HG03108 (cell line): ENCODE measurements at regions not wholly inside any gene's neighbourhood (a gene's known extent, or its start where the extent isn't known, plus 50 kb on each side); places are given as distances from the start of the nearest gene placed in this dataset.
"Not testable (repeated sequence)": the region's sequence is repeated elsewhere in the genome, so short reads cannot be mapped to it uniquely, and the experiment has no call there.

Experiments
- ATAC-seq: cut with Tn5 transposase; IDR thresholded peaks from one replicate; pipeline ENCODE4 v1.9.1; 2021; ENCODE audit warnings: moderate library complexity; ENCODE audit not compliant: unreplicated experiment

- no peak for ATAC-seq
Observed at GRCh38 chr21:17071093-17071492, 441.8 kb upstream of the CXADR start.

- no peak for ATAC-seq
Observed at GRCh38 chr21:17081193-17081592, 431.6 kb upstream of the CXADR start.

- no peak for ATAC-seq
Observed at GRCh38 chr21:17082843-17083483, 429.9 kb upstream of the CXADR start.

GRCh38 chr21:17085707-17086106 is 427.1 kb upstream of the CXADR start:
- no peak for ATAC-seq

- no peak for ATAC-seq
Observed at GRCh38 chr21:17088500-17088899, 424.3 kb upstream of the CXADR start.

GRCh38 chr21:17089091-17089491 is 423.8 kb upstream of the CXADR start:
- no peak for ATAC-seq

- ATAC-seq: no peak
Observed at GRCh38 chr21:17101696-17102095, 411.1 kb upstream of the CXADR start.

GRCh38 chr21:17105932-17106331 is 406.9 kb upstream of the CXADR start:
- ATAC-seq: no peak

GRCh38 chr21:17114045-17114444 is 398.8 kb upstream of the CXADR start:
- no peak for ATAC-seq

- no peak for ATAC-seq
Observed at GRCh38 chr21:17118638-17119384, 394.0 kb upstream of the CXADR start.

GRCh38 chr21:17119466-17120297 is 393.2 kb upstream of the CXADR start:
- no peak for ATAC-seq

GRCh38 chr21:17127395-17127794 is 385.4 kb upstream of the CXADR start:
- not testable (repeated sequence) for ATAC-seq

- ATAC-seq: no peak
Observed at GRCh38 chr21:17128132-17128531, 384.7 kb upstream of the CXADR start.

- not testable (repeated sequence) for ATAC-seq
Observed at GRCh38 chr21:17139159-17139558, 373.7 kb upstream of the CXADR start.

GRCh38 chr21:17139696-17140095 is 373.1 kb upstream of the CXADR start:
- ATAC-seq: no peak

- ATAC-seq: no peak
Observed at GRCh38 chr21:17146426-17146825, 366.4 kb upstream of the CXADR start.

- no peak for ATAC-seq
Observed at GRCh38 chr21:17159697-17160096, 353.1 kb upstream of the CXADR start.

GRCh38 chr21:17185674-17186073 is 327.2 kb upstream of the CXADR start:
- ATAC-seq: no peak

- no peak for ATAC-seq
Observed at GRCh38 chr21:17189963-17190362, 322.9 kb upstream of the CXADR start.

GRCh38 chr21:17191346-17191993 is 321.4 kb upstream of the CXADR start:
- ATAC-seq: no peak

- ATAC-seq: no peak
Observed at GRCh38 chr21:17195351-17195750, 317.5 kb upstream of the CXADR start.
